ENCODE measurements at regions not wholly inside any gene's neighbourhood (a gene's known extent, or its start where the extent isn't known, plus 50 kb on each side); places are given as distances from the start of the nearest gene placed in this dataset.

DNA sequence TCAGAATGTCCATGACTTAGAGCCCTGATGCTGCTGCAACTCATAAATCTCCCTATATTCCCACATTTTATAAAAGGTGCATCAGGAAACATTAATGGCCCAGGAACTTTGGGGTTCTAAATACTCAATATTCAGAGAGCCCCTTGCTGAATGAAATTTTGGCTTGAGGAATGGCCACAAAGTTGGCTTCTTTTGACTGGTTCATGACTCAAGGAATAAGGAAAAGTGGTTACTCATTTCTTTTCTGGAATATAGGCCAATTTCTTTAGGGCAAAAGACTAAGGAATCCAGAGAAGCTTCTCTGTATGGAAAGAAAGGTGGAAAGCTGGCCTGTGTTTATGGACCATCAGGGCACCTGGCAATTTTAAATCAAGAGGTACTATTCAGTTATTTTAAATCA is 308.9 kb upstream of the NT5C1B start:
- CTCF ChIA-PET, result no interaction called here
- Histone ChIP-seq H3K27me3 (ENCODE audit: control insufficient read depth in 1 of 2, insufficient read depth in 2 of 2, low read length in 2 of 2) (no peaks in the 10 kb centered on the region), H3K4me3 (ENCODE audit: low read length) (no peak overlapping the region), H3K9me3 (ENCODE audit: control insufficient read depth in 1 of 2, insufficient read depth in 1 of 2, low read length in 2 of 2) (no peaks in the 10 kb centered on the region), H3K27ac (ENCODE audit: low read depth in 1 of 2, low read length in 2 of 2) (no peak overlapping the region), H3K36me3 (ENCODE audit: insufficient read depth, low read length) (no peaks in the 10 kb centered on the region), H3K4me1 (ENCODE audit: insufficient read depth, low read length) (no peaks in the 10 kb centered on the region)
- H3K4me1 Mint-ChIP-seq (ENCODE audit: low read depth), result no peaks in the 10 kb centered on the region
- TF ChIP-seq, protein P1, sequence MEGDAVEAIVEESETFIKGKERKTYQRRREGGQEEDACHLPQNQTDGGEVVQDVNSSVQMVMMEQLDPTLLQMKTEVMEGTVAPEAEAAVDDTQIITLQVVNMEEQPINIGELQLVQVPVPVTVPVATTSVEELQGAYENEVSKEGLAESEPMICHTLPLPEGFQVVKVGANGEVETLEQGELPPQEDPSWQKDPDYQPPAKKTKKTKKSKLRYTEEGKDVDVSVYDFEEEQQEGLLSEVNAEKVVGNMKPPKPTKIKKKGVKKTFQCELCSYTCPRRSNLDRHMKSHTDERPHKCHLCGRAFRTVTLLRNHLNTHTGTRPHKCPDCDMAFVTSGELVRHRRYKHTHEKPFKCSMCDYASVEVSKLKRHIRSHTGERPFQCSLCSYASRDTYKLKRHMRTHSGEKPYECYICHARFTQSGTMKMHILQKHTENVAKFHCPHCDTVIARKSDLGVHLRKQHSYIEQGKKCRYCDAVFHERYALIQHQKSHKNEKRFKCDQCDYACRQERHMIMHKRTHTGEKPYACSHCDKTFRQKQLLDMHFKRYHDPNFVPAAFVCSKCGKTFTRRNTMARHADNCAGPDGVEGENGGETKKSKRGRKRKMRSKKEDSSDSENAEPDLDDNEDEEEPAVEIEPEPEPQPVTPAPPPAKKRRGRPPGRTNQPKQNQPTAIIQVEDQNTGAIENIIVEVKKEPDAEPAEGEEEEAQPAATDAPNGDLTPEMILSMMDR (IDR thresholded peaks at IDR 0.05), result no peak
- ATAC-seq (ENCODE audit: poor library complexity), result no peak
- H3K27me3 Mint-ChIP-seq, result no peaks in the 10 kb centered on the region
- POLR2A ChIA-PET, result no interaction called here
- no peaks in the 10 kb centered on the region for H3K36me3 Mint-ChIP-seq (ENCODE audit: low read depth)
- intact Hi-C loops (cut with DNase I, micrococcal nuclease), result no loop called here
- H3K27ac Mint-ChIP-seq, result no peak overlapping the region
- H3K4me3 Mint-ChIP-seq, result no peak overlapping the region
- no peaks in the 10 kb centered on the region for H3K9me3 Mint-ChIP-seq
- DNase-seq, result no peak

DNA sequence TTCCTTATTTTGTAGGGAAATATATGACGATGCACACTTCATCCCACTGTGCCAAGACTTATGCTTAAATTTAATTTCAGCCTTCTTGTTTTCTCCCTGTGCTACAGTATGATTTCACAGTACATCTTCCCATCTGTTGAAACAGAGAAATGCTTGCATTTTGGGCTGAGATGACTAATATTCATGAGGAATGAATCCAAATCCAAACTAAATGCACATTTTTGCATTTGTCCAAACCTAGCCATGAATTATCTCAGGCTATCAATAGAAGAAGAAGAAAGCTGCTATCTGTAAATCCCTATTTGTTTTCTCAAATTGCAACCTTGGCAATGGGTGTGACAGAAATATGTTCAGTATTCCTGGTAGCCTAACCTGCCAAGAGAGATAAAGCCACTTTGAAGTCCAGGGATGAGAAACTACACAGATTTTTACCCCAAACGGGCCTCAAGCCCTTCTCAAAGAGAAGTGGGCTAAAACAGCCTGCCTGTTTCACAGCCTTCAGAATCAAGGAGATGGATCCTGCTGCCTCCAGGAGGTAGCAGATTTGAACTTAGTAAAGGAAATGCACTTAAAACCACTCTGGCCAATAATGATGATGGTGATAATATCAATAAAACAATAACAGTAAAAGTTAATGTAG is 306.9 kb upstream of the NT5C1B start:
- no peaks in the 10 kb centered on the region for H3K36me3 Mint-ChIP-seq (ENCODE audit: low read depth)
- H3K4me3 Mint-ChIP-seq, result no peak overlapping the region
- TF ChIP-seq, protein P1 (IDR thresholded peaks at IDR 0.05), result no peak
- H3K4me1 Mint-ChIP-seq (ENCODE audit: low read depth), result no peaks in the 10 kb centered on the region
- no peaks in the 10 kb centered on the region for H3K27me3 ChIP-seq (ENCODE audit: control insufficient read depth in 1 of 2, insufficient read depth in 2 of 2, low read length in 2 of 2)
- no peaks in the 10 kb centered on the region for H3K27me3 Mint-ChIP-seq
- no peak overlapping the region for H3K27ac ChIP-seq (ENCODE audit: low read depth in 1 of 2, low read length in 2 of 2)
- no peak overlapping the region for H3K4me3 ChIP-seq (ENCODE audit: low read length)
- ATAC-seq (ENCODE audit: poor library complexity), result no peak
- no peaks in the 10 kb centered on the region for H3K9me3 Mint-ChIP-seq
- H3K9me3 ChIP-seq (ENCODE audit: control insufficient read depth in 1 of 2, insufficient read depth in 1 of 2, low read length in 2 of 2), result no peaks in the 10 kb centered on the region
- CTCF ChIA-PET, result no interaction called here
- no peak for DNase-seq
- H3K27ac Mint-ChIP-seq, result no peak overlapping the region
- POLR2A ChIA-PET, result no interaction called here
- no peaks in the 10 kb centered on the region for H3K36me3 ChIP-seq (ENCODE audit: insufficient read depth, low read length)
- intact Hi-C loops (cut with DNase I, micrococcal nuclease), result no loop called here
- no peaks in the 10 kb centered on the region for H3K4me1 ChIP-seq (ENCODE audit: insufficient read depth, low read length)

DNA sequence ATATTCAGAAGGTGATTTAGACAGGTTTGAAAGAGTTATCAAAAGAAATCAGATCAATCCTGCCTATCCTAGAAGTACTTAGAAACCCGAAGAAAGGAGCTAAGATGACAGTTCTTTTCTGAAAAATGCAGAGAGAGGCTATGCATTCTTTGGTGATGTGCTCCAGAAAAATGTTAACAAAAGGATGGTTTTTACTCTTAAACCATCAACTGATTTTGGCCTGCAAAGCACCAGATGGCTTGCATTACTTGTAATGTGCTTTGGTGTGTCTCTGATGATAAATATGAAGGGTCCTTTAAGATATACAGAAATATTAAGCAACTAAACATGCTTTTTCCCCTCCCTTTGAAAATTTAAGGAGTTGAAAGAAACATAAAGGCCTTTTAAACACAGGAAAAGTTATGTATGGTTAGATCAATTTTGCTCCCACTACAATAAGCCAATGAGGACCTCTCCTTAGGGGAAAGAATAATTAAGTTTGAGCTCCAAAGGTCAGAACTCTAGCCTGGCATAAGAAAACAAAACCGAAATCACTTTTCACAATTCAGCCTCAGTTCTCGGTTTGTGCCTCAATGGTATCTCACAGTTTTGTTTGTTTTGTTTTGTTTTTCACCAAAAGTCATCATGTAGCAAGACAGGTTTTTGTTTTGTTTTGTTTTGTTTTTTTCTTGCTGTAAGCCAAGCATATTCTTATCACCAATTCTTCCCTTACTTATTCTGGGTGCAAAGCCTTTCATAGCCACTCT is 302.4 kb upstream of the NT5C1B start:
- H3K27me3 ChIP-seq (ENCODE audit: control insufficient read depth in 1 of 2, insufficient read depth in 2 of 2, low read length in 2 of 2), result no peaks in the 10 kb centered on the region
- H3K9me3 ChIP-seq (ENCODE audit: control insufficient read depth in 1 of 2, insufficient read depth in 1 of 2, low read length in 2 of 2), result no peaks in the 10 kb centered on the region
- DNase-seq (no peak), ATAC-seq (ENCODE audit: poor library complexity) (no peak)
- H3K36me3 Mint-ChIP-seq (ENCODE audit: low read depth), result no peaks in the 10 kb centered on the region
- H3K4me1 Mint-ChIP-seq (ENCODE audit: low read depth), result no peaks in the 10 kb centered on the region
- CTCF ChIA-PET, result no interaction called here
- H3K27me3 Mint-ChIP-seq, result no peaks in the 10 kb centered on the region
- H3K27ac ChIP-seq (ENCODE audit: low read depth in 1 of 2, low read length in 2 of 2), result no peak overlapping the region
- intact Hi-C loops (cut with DNase I, micrococcal nuclease), result no loop called here
- no peak overlapping the region for H3K27ac Mint-ChIP-seq
- TF ChIP-seq, protein P1 (IDR thresholded peaks at IDR 0.05), result no peak
- POLR2A ChIA-PET, result no interaction called here
- no peaks in the 10 kb centered on the region for H3K36me3 ChIP-seq (ENCODE audit: insufficient read depth, low read length)
- no peak overlapping the region for H3K4me3 ChIP-seq (ENCODE audit: low read length)
- no peaks in the 10 kb centered on the region for H3K4me1 ChIP-seq (ENCODE audit: insufficient read depth, low read length)
- no peak overlapping the region for H3K4me3 Mint-ChIP-seq
- peaks cover 5% of the 10 kb centered on the region for H3K9me3 Mint-ChIP-seq
